ENCODE measurements at regions not wholly inside any gene's neighbourhood (a gene's known extent, or its start where the extent isn't known, plus 50 kb on each side); places are given as distances from the start of the nearest gene placed in this dataset.
"Not testable (repeated sequence)": the region's sequence is repeated elsewhere in the genome, so short reads cannot be mapped to it uniquely, and the experiment has no call there.

- intact Hi-C loops (cut with micrococcal nuclease) = no loop called here
- TF ChIP-seq CTCF (IDR thresholded peaks at IDR 0.05; ENCODE audit: borderline replicate concordance) = no peak
- no peak for DNase-seq
- peaks cover 8% of the 10 kb centered on the region for H3K9me3 ChIP-seq (replicated peaks)
- no peaks in the 10 kb centered on the region for H3K36me3 ChIP-seq
- H3K4me1 ChIP-seq = no peaks in the 10 kb centered on the region
- no peak overlapping the region for H3K27ac ChIP-seq (replicated peaks)
- H3K27me3 ChIP-seq (ENCODE audit: low read depth) = peaks cover 5% of the 10 kb centered on the region
- no peak overlapping the region for H3K4me3 ChIP-seq
Measured at GRCh38 chr3:67064105-67064504, 66.0 kb downstream of the KBTBD8 start.

- Histone ChIP-seq H3K27ac (replicated peaks) (no peak overlapping the region), H3K36me3 (no peaks in the 10 kb centered on the region), H3K27me3 (ENCODE audit: low read depth) (no peaks in the 10 kb centered on the region), H3K9me3 (replicated peaks) (no peaks in the 10 kb centered on the region), H3K4me1 (no peaks in the 10 kb centered on the region), H3K4me3 (no peak overlapping the region)
- TF ChIP-seq CTCF (IDR thresholded peaks at IDR 0.05; ENCODE audit: borderline replicate concordance) = no peak
- no peak for DNase-seq
- intact Hi-C loops (cut with micrococcal nuclease) = no loop called here
Measured at GRCh38 chr3:67067251-67067650, 69.1 kb downstream of the KBTBD8 start.

GRCh38 chr3:67072640-67073039 lies 74.5 kb downstream of the KBTBD8 start:
- H3K27me3 ChIP-seq (ENCODE audit: low read depth); H3K27ac ChIP-seq (replicated peaks); DNase-seq; H3K9me3 ChIP-seq (replicated peaks); H3K36me3 ChIP-seq; H3K4me1 ChIP-seq; intact Hi-C loops (cut with micrococcal nuclease); H3K4me3 ChIP-seq: not testable (repeated sequence)

- no peaks in the 10 kb centered on the region for H3K36me3 ChIP-seq
- no peak for DNase-seq
- H3K4me3 ChIP-seq = no peak overlapping the region
- intact Hi-C loops (cut with micrococcal nuclease) = no loop called here
- no peaks in the 10 kb centered on the region for H3K4me1 ChIP-seq
- no peak for TF ChIP-seq CTCF (IDR thresholded peaks at IDR 0.05; ENCODE audit: borderline replicate concordance)
- no peak overlapping the region for H3K27ac ChIP-seq (replicated peaks)
- no peaks in the 10 kb centered on the region for H3K9me3 ChIP-seq (replicated peaks)
- no peaks in the 10 kb centered on the region for H3K27me3 ChIP-seq (ENCODE audit: low read depth)
Measured at GRCh38 chr3:67073812-67074211, 75.7 kb downstream of the KBTBD8 start.

GRCh38 chr3:67075295-67075694 lies 77.2 kb downstream of the KBTBD8 start:
- Histone ChIP-seq H3K4me1 (no peaks in the 10 kb centered on the region), H3K27me3 (ENCODE audit: low read depth) (peaks cover 6% of the 10 kb centered on the region), H3K36me3 (no peaks in the 10 kb centered on the region), H3K4me3 (no peak overlapping the region), H3K27ac (replicated peaks) (no peak overlapping the region), H3K9me3 (replicated peaks) (no peaks in the 10 kb centered on the region)
- no peak for TF ChIP-seq CTCF (IDR thresholded peaks at IDR 0.05; ENCODE audit: borderline replicate concordance)
- DNase-seq = no peak
- intact Hi-C loops (cut with micrococcal nuclease) = no loop called here

GRCh38 chr3:67076607-67077006 lies 78.5 kb downstream of the KBTBD8 start:
- H3K27ac ChIP-seq (replicated peaks) = no peak overlapping the region
- no peak overlapping the region for H3K4me3 ChIP-seq
- intact Hi-C loops (cut with micrococcal nuclease) = no loop called here
- no peaks in the 10 kb centered on the region for H3K4me1 ChIP-seq
- no peak for DNase-seq
- H3K27me3 ChIP-seq (ENCODE audit: low read depth) = peaks cover 6% of the 10 kb centered on the region
- no peak for TF ChIP-seq CTCF (IDR thresholded peaks at IDR 0.05; ENCODE audit: borderline replicate concordance)
- H3K9me3 ChIP-seq (replicated peaks) = no peaks in the 10 kb centered on the region
- H3K36me3 ChIP-seq = no peaks in the 10 kb centered on the region
